BJ (cell line): ENCODE measurements at regions not wholly inside any gene's neighbourhood (a gene's known extent, or its start where the extent isn't known, plus 50 kb on each side); places are given as distances from the start of the nearest gene placed in this dataset.

Experiments used
- CTCF ChIA-PET: fragments of 350-600 bp; formaldehyde crosslinking; extraction: SDS; loops from one replicate; lab custom pipeline; 2021; ENCODE audit warnings: antibody characterized with exemption, inconsistent platforms; lab: Yijun Ruan, JAX
- POLR2A ChIA-PET: fragments of 300-600 bp; sonication (Branson Sonifier 250); formaldehyde crosslinking; extraction: SDS; loops from one replicate; lab custom pipeline; 2021; ENCODE audit warnings: antibody characterized with exemption; lab: Charles Lee
- DNase-seq: peaks from one replicate; pipeline ENCODE4 v3.0.0-alpha.2; 2011; ENCODE audit warnings: low read depth
- H3K27me3 ChIP-seq: 2 replicates; pipeline ENCODE4 v1.6.0; 2011; ENCODE audit warnings: low read length; ENCODE audit not compliant: control insufficient read depth, insufficient read depth
- H3K36me3 ChIP-seq: 2 replicates; pipeline ENCODE4 v1.5.1; 2011; ENCODE audit warnings: low read length; ENCODE audit not compliant: control insufficient read depth, insufficient read depth
- H3K4me3 ChIP-seq: 2 replicates; pipeline ENCODE4 v1.5.1; 2011; ENCODE audit warnings: low read depth, mild to moderate bottlenecking, control low read depth, low read length
- TF ChIP-seq, protein P1 (sequence below): IDR thresholded peaks from 2 replicates; pipeline ENCODE4 v1.5.1; 2011; ENCODE audit warnings: low read depth, mild to moderate bottlenecking, control low read depth, inconsistent platforms, low read length, moderate library complexity; ENCODE audit not compliant: insufficient read depth

DNA sequence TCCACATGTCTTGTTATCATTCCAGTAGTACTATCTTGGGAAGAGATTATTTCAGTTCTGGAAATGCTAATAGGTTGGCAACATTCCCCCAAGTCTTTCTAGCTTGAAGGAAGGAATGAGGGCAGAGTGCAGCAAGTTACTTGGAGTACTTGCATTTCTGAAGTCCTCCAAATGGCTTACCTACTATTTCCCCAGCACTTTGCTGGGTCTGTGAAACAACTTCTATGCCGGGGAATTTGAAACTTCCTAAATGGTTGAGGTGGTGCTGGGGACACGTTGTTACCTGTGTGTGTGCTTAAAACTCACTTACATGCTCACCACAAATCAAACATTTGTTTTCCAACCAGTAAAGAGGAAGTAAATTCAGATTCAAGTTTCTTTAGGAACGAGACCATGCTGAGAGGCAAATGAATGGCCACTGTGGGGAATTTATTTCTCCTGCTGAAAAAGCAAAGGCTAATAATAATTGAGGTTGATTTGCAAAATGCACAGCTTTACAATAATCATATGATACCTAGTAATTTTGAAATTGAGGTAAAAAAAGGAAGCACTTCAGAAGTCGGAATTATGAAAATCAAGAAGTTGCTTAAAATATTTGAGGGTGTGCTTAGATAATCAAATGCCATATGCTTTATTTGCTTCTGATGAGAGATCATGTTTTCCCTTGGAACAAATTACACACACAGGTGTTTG lies 1167.7 kb upstream of the ZEB2 start:
- TF ChIP-seq, protein P1, sequence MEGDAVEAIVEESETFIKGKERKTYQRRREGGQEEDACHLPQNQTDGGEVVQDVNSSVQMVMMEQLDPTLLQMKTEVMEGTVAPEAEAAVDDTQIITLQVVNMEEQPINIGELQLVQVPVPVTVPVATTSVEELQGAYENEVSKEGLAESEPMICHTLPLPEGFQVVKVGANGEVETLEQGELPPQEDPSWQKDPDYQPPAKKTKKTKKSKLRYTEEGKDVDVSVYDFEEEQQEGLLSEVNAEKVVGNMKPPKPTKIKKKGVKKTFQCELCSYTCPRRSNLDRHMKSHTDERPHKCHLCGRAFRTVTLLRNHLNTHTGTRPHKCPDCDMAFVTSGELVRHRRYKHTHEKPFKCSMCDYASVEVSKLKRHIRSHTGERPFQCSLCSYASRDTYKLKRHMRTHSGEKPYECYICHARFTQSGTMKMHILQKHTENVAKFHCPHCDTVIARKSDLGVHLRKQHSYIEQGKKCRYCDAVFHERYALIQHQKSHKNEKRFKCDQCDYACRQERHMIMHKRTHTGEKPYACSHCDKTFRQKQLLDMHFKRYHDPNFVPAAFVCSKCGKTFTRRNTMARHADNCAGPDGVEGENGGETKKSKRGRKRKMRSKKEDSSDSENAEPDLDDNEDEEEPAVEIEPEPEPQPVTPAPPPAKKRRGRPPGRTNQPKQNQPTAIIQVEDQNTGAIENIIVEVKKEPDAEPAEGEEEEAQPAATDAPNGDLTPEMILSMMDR: no peak
- no peak overlapping the region for H3K4me3 ChIP-seq
- ChIA-PET CTCF (interaction anchor here (0.6 kb wide), 1 partner anchor 65 kb away, joined by 3 read pairs; no protein-coding TSS in a partner anchor), POLR2A (no interaction called here)
- H3K27me3 ChIP-seq: no peaks in the 10 kb centered on the region
- no peaks in the 10 kb centered on the region for H3K36me3 ChIP-seq
- DNase-seq: no peak

DNA sequence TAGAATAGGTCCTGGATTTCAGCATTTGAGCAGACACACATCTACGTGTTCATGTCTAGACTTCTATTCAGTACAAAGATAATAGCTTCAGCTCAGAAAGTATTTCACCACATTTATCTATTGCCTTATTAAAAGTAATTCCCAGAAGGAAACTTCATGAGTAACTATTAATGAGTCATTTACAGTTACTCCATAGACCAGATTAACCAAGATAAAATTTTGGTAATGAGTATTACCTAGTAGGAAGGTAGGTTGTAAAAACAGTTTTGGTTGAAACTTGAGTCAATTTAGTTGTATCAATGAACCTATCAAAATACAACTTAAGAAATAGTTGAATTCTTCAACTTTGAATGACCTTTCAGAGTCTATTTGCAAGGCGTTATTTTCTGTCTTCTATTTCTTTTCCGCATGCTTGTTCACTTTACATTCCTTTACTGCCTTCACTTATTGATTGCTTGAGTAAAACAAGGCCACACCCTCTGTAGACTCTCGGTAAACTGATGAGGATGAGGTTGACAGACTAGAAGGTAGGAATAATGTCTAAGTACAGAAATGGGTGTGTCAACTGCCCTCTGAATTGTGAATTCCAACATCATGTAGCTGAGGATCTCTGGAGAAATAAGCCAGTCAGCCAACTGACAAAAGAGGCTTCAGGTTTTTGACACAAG lies 1165.6 kb upstream of the ZEB2 start:
- no peaks in the 10 kb centered on the region for H3K27me3 ChIP-seq
- DNase-seq: peak; percentile 3
- POLR2A ChIA-PET: no interaction called here
- no peaks in the 10 kb centered on the region for H3K36me3 ChIP-seq
- TF ChIP-seq, protein P1: no peak
- CTCF ChIA-PET: no interaction called here
- H3K4me3 ChIP-seq: no peak overlapping the region

- Histone ChIP-seq H3K4me3 (no peak overlapping the region), H3K27me3 (no peaks in the 10 kb centered on the region), H3K36me3 (no peaks in the 10 kb centered on the region)
- POLR2A ChIA-PET: no interaction called here
- CTCF ChIA-PET: interaction anchor here (0.6 to 1.4 kb wide), 3 partner anchors 11 to 15 kb away, joined by 3 to 4 read pairs (median 4); no protein-coding TSS in a partner anchor
- DNase-seq: no peak
- TF ChIP-seq, protein P1: no peak
Observed at GRCh38 chr2:145682546-145683157, 1162.7 kb upstream of the ZEB2 start.

GRCh38 chr2:145680276-145680675 lies 1160.4 kb upstream of the ZEB2 start:
- TF ChIP-seq, protein P1: no peak
- no peak for DNase-seq
- Histone ChIP-seq H3K4me3 (no peak overlapping the region), H3K27me3 (no peaks in the 10 kb centered on the region), H3K36me3 (no peaks in the 10 kb centered on the region)
- POLR2A ChIA-PET: no interaction called here
- CTCF ChIA-PET: interaction anchor here (0.6 kb wide), 1 partner anchor 845 kb away, joined by 3 read pairs; no protein-coding TSS in a partner anchor

DNA sequence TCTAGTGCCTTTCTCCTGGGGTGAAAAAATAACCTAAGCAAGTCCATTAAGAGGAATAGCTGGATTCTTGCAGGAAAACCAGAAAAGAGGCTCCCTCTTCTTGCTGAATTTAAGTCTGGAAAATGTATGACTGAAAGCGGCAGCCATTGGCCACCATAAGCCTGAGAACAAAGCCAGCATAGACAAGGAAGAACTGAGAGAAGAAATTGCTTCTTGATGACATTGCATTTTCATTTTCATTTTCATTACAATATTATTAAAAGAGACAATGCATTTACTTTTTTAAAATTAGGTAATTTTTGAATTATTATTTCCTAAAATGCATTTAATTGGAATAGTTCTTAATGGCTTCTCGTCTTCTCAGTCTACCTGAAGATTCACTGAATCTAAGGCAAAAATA lies 1157.5 kb upstream of the ZEB2 start:
- H3K4me3 ChIP-seq: no peak overlapping the region
- H3K36me3 ChIP-seq: no peaks in the 10 kb centered on the region
- POLR2A ChIA-PET: no interaction called here
- TF ChIP-seq, protein P1: no peak
- no peak for DNase-seq
- H3K27me3 ChIP-seq: no peaks in the 10 kb centered on the region
- CTCF ChIA-PET: no interaction called here
